Uterus (tissue), 3 donors: ENCODE measurements at regions not wholly inside any gene's neighbourhood (a gene's known extent, or its start where the extent isn't known, plus 50 kb on each side); places are given as distances from the start of the nearest gene placed in this dataset.

Source experiments
- DNase-seq, 2 donors: peaks; one replicate each; pipeline ENCODE4 v3.0.0-alpha.2; 2019 to 2020
- H3K27ac ChIP-seq, 2 donors: fragments of 200-600 bp; sonication (generic); 1 replicate in 1 of 2; 2 replicates in 1 of 2; pipeline ENCODE4 v1.5.1; 2016 to 2018
- H3K27me3 ChIP-seq, 2 donors: fragments of 200-600 bp; sonication (generic); one replicate each; pipeline ENCODE4 v1.5.1; 2018 to 2019; ENCODE audit warnings: control low read depth in 1 of 2
- H3K36me3 ChIP-seq, 2 donors: fragments of 200-600 bp; sonication (generic); one replicate each; pipeline ENCODE4 v1.5.1; 2019; ENCODE audit warnings: control low read depth in 1 of 2
- H3K4me1 ChIP-seq, 2 donors: fragments of 200-600 bp; sonication (generic); one replicate each; pipeline ENCODE4 v1.5.1; 2018 to 2019; ENCODE audit warnings: control low read depth in 1 of 2
- H3K4me3 ChIP-seq, 2 donors: fragments of 200-600 bp; sonication (generic); 1 replicate in 1 of 2; 2 replicates in 1 of 2; pipeline ENCODE4 v1.5.1; 2018 to 2019; ENCODE audit warnings: mild to moderate bottlenecking in 1 of 2
- H3K9me3 ChIP-seq, 2 donors: fragments of 200-600 bp; sonication (generic); one replicate each; pipeline ENCODE4 v1.5.1; 2019; ENCODE audit warnings: control low read depth in 1 of 2
- CTCF ChIP-seq, 4 experiments: fragments of 200-600 bp in 2 of 4; fragments of 450-650 bp in 2 of 4; sonication (generic) in 2 of 4; IDR thresholded peaks; one replicate each; pipeline ENCODE4 v1.5.1; 2016 to 2019; ENCODE audit warnings: antibody characterized with exemption in 4 of 4, mild to moderate bottlenecking in 2 of 4, moderate library complexity in 1 of 4
- POLR2A ChIP-seq, 2 donors: fragments of 450-650 bp; IDR thresholded peaks; one replicate each; pipeline ENCODE4 v1.6.1; 2016; ENCODE audit warnings: antibody characterized with exemption in 2 of 2, mild to moderate bottlenecking in 1 of 2, moderate library complexity in 1 of 2
- intact Hi-C: fragments of 100-400 bp; cut with DNase I; formaldehyde crosslinking; loops from one replicate; pipeline ENCODE4 v1.15.1; 2023; ENCODE audit warnings: low total_unique reads
- donor health status: DM: yes; HTN: yes; CAD: no.

GRCh38 chr1:219434285-219434922, 178.5 kb downstream of the ZC3H11B start:
- Histone ChIP-seq H3K36me3 (no peaks in the 10 kb centered on the region), H3K4me3 (no peak overlapping the region), H3K27me3 (no peaks in the 10 kb centered on the region), H3K9me3 (no peaks in the 10 kb centered on the region), H3K27ac (no peak overlapping the region), H3K4me1 (no peaks in the 10 kb centered on the region)
- TF ChIP-seq CTCF (IDR thresholded peaks at IDR 0.05) (no peak), POLR2A (IDR thresholded peaks at IDR 0.05) (no peak)
- DNase-seq: no peak
- intact Hi-C loops: no loop called here

GRCh38 chr1:219433496-219434131, 179.3 kb downstream of the ZC3H11B start:
- Histone ChIP-seq H3K27ac (no peak overlapping the region), H3K36me3 (no peaks in the 10 kb centered on the region), H3K4me3 (no peak overlapping the region), H3K4me1 (no peaks in the 10 kb centered on the region), H3K27me3 (no peaks in the 10 kb centered on the region), H3K9me3 (no peaks in the 10 kb centered on the region)
- intact Hi-C loops: no loop called here
- no peak for TF ChIP-seq POLR2A (IDR thresholded peaks at IDR 0.05)
- TF ChIP-seq CTCF (IDR thresholded peaks at IDR 0.05): no peak
- no peak for DNase-seq

GRCh38 chr1:219433001-219433400, 179.9 kb downstream of the ZC3H11B start:
- Histone ChIP-seq H3K4me1 (no peaks in the 10 kb centered on the region), H3K36me3 (no peaks in the 10 kb centered on the region), H3K4me3 (no peak overlapping the region), H3K27ac (no peak overlapping the region), H3K9me3 (no peaks in the 10 kb centered on the region), H3K27me3 (no peaks in the 10 kb centered on the region)
- no peak for DNase-seq
- intact Hi-C loops: no loop called here
- TF ChIP-seq CTCF (IDR thresholded peaks at IDR 0.05) (no peak), POLR2A (IDR thresholded peaks at IDR 0.05) (no peak)

GRCh38 chr1:219432191-219432606, 180.7 kb downstream of the ZC3H11B start:
- TF ChIP-seq CTCF (IDR thresholded peaks at IDR 0.05): no peak
- TF ChIP-seq POLR2A (IDR thresholded peaks at IDR 0.05): no peak
- no peaks in the 10 kb centered on the region for H3K36me3 ChIP-seq
- no peaks in the 10 kb centered on the region for H3K9me3 ChIP-seq
- no peak for DNase-seq
- H3K27me3 ChIP-seq: no peaks in the 10 kb centered on the region
- H3K4me3 ChIP-seq: no peak overlapping the region
- no peaks in the 10 kb centered on the region for H3K4me1 ChIP-seq
- H3K27ac ChIP-seq: no peak overlapping the region
- intact Hi-C loops: no loop called here

- Histone ChIP-seq H3K9me3 (no peaks in the 10 kb centered on the region), H3K27me3 (no peaks in the 10 kb centered on the region), H3K4me1 (no peaks in the 10 kb centered on the region), H3K36me3 (no peaks in the 10 kb centered on the region), H3K27ac (no peak overlapping the region), H3K4me3 (no peak overlapping the region)
- TF ChIP-seq POLR2A (IDR thresholded peaks at IDR 0.05) (no peak), CTCF (IDR thresholded peaks at IDR 0.05) (no peak)
- intact Hi-C loops: no loop called here
- DNase-seq: no peak
Measured at GRCh38 chr1:219430419-219430818, 182.5 kb downstream of the ZC3H11B start.
